ENCODE measurements at regions not wholly inside any gene's neighbourhood (a gene's known extent, or its start where the extent isn't known, plus 50 kb on each side); places are given as distances from the start of the nearest gene placed in this dataset.

- no peak for DNase-seq (ENCODE audit: low read depth in 3 of 3, low spot score in 2 of 3)
These were observed 745.0 kb downstream of the CBLN2 start for GRCh38 chr18:71798986-71799673.

DNA sequence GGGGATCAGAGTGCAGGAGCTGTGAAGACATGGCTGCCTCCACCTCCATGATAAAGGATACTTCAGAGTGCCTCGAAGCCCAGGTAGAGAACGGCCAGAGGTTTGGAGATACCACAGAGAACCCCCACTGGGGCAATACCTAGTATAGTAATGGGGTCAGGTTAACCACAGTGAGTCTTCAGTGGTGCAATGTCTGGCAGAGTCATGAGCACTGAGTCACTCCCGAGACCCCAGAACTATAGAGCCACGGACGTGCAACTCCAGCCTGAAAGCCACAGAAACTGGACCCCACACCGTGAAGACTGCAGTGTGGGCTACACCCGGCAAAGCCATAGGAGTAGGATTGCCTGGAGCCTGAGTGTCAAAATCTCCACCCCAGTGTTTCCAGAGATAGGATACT lies 746.6 kb downstream of the CBLN2 start:
- DNase-seq (ENCODE audit: low read depth in 3 of 3, low spot score in 2 of 3) = no peak

DNA sequence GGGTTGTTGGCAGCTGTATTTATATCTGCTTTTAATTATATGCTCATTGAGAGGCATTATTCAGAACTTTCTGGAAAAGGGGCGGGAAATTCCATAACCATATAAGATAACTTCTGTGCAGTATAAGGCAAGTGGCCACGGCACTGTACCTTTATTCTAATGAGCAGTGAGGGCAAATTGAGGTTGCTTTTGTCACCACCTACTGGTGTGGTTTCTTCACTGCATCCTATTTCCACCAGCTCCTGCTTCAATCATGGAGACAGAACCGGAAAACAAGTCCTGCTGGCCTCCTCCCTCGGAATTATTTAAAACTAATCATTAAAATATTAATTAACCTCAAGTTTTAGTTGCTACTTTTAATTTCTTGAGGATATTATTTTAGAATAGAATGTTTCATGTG lies 759.4 kb downstream of the CBLN2 start:
- no peak for DNase-seq (ENCODE audit: low read depth in 3 of 3, low spot score in 2 of 3)

- no peak for DNase-seq (ENCODE audit: low read depth in 3 of 3, low spot score in 2 of 3)
These were observed 783.6 kb downstream of the CBLN2 start for GRCh38 chr18:71760541-71760940.

DNA sequence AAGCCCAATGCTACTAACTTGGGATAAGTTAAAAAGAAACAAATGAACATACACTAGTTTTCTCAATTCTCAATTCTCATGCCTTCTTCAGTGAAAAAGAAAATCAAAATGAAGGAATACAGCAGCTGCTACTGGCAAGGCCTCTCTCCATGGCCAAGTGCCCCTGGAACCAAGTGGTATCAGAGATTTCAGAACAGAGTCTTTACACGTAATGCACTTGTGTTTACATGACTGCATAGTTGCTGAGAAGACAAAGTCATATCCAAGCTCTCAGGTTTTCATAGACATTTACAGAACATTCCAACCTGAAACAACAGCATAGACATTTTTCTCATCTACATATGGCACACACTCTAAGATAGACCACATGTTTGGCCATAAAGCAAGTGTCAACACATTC lies 789.9 kb downstream of the CBLN2 start:
- DNase-seq (ENCODE audit: low read depth in 3 of 3, low spot score in 2 of 3) = no peak

DNA sequence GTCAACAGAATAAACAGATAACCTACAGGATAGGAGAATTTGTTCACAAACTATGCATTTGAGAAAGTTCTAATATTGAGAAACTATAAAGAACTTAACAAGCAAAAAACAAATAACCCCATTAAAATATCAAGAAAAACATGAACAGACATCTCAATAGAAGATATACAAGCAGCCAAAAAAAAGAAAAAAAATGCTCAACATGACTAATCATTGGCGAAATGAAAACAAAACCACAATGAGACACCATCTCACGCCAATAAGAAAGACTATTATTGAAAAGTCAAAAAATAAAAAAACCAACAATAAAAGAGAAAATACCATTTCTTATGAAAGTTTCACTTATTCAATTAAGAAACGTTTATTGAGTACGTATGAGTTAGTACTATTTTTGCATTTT lies 800.5 kb downstream of the CBLN2 start:
- DNase-seq (ENCODE audit: low read depth in 3 of 3, low spot score in 2 of 3) = no peak

DNA sequence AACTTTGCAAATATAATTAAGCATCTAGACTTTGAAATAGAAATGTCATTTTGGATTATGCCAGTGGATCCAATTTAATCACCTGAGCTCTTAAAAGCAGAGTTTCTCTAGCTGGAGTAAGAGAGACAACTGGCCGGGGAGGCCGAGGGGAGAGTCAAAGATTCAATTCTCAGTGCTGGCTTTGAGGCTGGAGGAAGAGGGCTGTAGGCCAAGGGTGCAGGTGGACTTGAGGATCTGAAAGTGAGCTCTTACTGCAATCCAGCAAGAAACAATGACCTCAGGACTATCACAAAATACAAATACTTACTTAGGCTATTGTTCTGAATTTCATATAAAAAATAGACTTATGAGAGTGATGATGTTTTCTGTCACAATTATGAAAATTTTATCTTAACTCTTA lies 814.5 kb downstream of the CBLN2 start:
- DNase-seq (ENCODE audit: low read depth in 3 of 3, low spot score in 2 of 3) = no peak

DNA sequence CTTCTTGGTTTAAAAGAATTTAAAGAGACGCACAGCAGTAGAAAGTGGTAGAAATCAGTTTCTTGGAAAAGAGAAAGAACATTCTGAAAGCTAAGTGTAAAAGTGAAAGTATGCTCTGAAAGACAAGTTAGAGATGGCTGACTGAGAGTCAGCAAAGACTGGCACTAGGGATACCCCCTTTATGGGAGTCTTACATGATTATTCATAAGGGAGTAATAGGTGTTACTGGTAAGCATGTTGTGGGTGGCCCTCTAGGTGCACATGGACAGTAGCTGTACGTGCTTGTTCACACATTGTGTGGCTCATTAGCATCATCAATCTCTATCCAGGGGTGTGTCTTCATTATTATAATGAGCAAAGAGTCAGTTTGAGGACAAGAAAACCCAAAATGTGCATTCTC lies 816.2 kb downstream of the CBLN2 start:
- DNase-seq (ENCODE audit: low read depth in 3 of 3, low spot score in 2 of 3) = no peak

- DNase-seq (ENCODE audit: low read depth in 3 of 3, low spot score in 2 of 3) = no peak
These were observed 818.9 kb downstream of the CBLN2 start for GRCh38 chr18:71725256-71725655.

DNA sequence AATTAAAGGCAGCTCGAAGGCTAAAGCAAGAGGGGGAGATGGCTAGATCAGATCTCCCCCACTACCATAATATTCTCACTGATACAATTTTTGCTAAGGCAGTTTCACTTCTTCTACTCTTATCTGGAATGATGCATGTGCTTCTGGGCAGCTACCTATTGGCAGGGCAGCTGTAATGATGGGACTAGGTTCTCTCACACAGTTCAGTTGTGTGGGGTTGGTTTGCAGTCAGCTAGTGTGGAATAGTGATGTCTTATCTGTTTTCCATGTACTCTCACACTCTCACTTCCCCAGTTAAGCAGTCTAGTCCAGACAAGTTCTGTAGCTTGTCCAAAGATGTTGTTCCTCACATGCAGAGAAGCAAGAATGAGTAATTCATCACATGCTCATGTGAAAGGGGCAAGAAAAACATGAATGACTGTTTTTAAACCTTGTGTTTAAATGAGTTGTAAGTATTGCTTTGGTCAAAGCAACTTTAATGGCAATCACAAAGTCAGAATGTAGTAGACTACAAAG lies 836.1 kb downstream of the CBLN2 start:
- no peak for DNase-seq (ENCODE audit: low read depth in 3 of 3, low spot score in 2 of 3)

DNA sequence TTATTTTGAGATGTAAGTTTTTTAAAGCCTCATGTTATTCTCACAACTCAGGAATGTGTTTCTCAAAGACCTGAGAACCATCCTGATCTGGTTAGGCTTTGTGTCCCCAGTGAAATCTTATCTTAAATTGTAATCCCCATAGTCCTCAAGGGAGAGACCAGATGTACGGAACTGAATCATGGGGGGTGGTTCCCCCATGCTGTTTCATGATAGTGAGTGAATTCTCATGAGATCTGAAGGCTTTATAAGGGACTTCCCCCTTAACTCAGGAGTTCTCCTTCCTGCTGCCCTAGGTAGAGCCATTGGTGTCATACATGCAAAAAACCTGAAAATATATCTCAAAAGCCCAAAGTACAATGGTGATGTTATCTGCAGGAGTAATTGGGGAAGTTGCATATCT lies 836.7 kb downstream of the CBLN2 start:
- DNase-seq (ENCODE audit: low read depth in 3 of 3, low spot score in 2 of 3) = no peak

DNA sequence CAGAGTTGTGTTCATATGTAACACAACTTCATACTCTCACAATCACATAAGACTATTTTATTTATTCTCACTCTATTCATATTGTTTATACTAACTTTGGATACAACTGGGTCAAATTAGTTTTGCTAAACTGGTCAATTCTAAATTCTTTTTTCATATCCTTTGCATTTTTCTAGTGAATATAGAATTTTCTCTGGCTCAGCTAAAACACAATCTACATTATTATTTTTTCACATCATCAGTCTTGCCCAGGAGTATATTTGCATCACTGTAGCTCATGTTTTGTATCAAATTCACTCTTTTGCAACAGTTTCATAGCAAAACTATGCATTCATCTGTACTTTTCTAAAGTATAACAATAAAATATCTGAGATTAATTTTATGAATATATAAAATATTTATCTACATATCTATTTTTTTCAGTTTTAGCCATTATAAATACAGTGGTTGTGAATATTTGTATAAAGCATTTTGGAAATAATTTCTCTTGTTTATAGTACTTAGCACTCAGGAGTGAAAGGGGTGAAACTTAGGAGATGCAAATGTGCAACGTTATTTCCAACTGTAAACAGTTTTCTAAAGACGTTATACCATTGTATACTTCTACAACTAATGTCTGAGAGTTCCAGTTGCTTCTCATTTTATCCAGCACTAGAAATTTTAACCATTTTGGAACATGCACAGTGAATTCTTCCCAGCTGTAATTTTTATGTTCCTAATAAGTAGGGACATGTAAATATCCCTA lies 854.6 kb downstream of the CBLN2 start:
- no peak for DNase-seq (ENCODE audit: low read depth in 3 of 3, low spot score in 2 of 3)

GRCh38 chr18:71682591-71682990 lies 861.6 kb downstream of the CBLN2 start:
- no peak for DNase-seq (ENCODE audit: low read depth in 3 of 3, low spot score in 2 of 3)

DNA sequence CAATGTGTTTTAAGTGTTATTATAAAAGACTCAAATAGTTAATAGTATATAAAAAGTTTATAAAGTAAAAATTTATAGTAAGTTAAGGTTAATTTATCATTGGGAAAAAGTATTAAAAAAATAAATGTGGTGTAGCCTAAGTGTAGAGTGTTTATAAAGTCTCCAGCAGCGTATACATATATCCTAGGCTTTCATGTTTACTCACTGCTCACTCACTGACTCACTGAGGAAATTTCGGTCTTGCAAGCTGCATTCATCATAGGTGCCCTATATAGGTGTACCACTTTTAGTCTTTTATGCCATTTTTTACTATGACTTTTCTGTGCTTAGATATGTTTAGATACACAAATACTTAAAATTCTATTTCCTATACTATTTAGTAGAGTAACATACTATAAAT lies 866.0 kb downstream of the CBLN2 start:
- DNase-seq (ENCODE audit: low read depth in 3 of 3, low spot score in 2 of 3) = no peak

- no peak for DNase-seq (ENCODE audit: low read depth in 3 of 3, low spot score in 2 of 3)
These were observed 870.2 kb downstream of the CBLN2 start for GRCh38 chr18:71673954-71674353.

DNA sequence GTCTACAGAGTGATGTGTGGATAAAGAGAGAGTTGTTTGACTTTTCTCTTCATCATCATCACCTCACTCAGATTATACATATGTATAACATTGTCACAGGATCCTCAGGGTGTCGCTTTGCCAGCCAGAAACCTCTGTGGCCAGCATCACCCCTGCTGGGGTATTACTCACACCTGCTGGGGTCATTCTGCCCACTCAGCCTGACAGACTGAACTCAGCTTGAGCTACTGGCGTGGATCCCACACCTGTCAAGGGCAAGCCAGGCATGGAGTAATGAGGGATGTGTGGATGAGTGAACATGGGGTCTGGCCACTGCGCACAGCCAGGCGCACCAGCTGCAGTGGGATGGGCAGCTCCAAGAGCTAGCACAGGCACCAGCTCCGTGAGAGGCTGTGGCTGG lies 870.6 kb downstream of the CBLN2 start:
- DNase-seq (ENCODE audit: low read depth in 3 of 3, low spot score in 2 of 3) = no peak

DNA sequence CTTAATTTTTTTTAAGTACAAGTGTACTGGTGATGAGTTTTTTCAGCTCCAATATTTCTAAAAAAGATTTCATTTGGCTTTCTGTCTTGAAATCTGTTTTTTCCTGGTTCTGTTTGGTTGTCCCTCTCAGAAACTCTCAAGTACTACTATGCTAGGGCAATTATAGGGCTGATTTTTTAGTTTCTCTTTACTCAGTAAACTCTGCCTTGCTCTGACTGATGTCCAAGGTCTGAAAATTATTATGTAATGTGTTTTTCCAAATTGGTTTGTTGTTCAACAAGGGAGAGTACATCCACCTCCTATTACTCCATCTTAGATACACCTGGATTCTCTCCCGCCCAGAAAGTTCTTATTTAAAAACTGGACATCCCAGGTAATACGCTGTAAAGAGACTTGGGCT lies 877.7 kb downstream of the CBLN2 start:
- DNase-seq (ENCODE audit: low read depth in 3 of 3, low spot score in 2 of 3) = no peak

DNA sequence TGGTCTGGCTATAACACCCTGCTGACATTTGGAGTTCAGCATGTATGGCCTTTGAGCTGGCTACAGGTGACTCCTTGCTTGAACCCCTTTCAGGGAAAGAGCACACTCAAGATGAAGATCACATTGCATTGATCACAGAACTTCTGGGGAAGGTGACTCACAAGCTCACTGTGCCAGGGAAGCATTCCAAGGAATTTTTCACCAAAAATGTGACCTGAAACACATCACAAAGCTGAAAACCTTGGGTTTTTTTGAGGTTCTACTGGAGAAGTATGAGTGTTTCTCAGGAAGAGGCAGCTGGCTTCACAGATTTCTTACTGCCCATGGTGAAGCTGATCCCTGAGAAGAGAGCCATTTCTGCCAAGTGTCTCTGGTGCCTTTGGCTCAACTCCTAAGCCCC lies 879.0 kb downstream of the CBLN2 start:
- DNase-seq (ENCODE audit: low read depth in 3 of 3, low spot score in 2 of 3) = no peak

- no peak for DNase-seq (ENCODE audit: low read depth in 3 of 3, low spot score in 2 of 3)
These were observed 900.3 kb downstream of the CBLN2 start for GRCh38 chr18:71643822-71644221.

DNA sequence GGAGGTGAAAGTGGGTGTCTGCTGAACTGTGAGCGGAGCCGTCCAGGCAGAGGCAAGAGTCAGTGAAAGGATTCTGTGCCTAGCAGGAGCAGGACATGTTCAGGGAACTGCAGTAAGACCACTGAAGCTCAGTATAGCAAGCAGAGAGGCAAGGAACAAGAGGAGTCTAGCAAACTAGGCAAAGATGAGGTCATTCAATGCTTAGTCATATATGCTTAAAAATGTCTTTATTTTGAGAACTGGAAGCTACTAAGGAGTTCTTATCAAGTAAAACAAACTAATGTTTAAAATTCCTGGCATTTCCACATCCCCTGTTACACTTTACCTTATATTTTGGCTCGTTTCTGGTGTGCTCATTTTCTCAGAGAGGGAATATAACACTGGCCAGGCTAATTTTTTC lies 913.4 kb downstream of the CBLN2 start:
- DNase-seq (ENCODE audit: low read depth in 3 of 3, low spot score in 2 of 3) = no peak

- no peak for DNase-seq (ENCODE audit: low read depth in 3 of 3, low spot score in 2 of 3)
These were observed 918.5 kb downstream of the CBLN2 start for GRCh38 chr18:71625556-71626090.

GRCh38 chr18:71598374-71598773 lies 945.8 kb downstream of the CBLN2 start:
- no peak for DNase-seq (ENCODE audit: low read depth in 3 of 3, low spot score in 2 of 3)
